ENCODE measurements at regions not wholly inside any gene's neighbourhood (a gene's known extent, or its start where the extent isn't known, plus 50 kb on each side); places are given as distances from the start of the nearest gene placed in this dataset.

- no peak for DNase-seq
These were observed 185.3 kb upstream of the ARGLU1 start for GRCh38 chr13:106753251-106753650.

- DNase-seq: no peak
These were observed 184.7 kb upstream of the ARGLU1 start for GRCh38 chr13:106752584-106753170.

- DNase-seq: no peak
These were observed 180.8 kb upstream of the ARGLU1 start for GRCh38 chr13:106748785-106749184.

- no peak for DNase-seq
These were observed 176.6 kb upstream of the ARGLU1 start for GRCh38 chr13:106744516-106744915.

GRCh38 chr13:106738186-106738678, 170.3 kb upstream of the ARGLU1 start:
- no peak for DNase-seq

GRCh38 chr13:106736941-106737340, 169.0 kb upstream of the ARGLU1 start:
- no peak for DNase-seq

GRCh38 chr13:106734198-106734597, 166.3 kb upstream of the ARGLU1 start:
- no peak for DNase-seq

GRCh38 chr13:106723036-106723435, 155.1 kb upstream of the ARGLU1 start:
- no peak for DNase-seq

- DNase-seq: no peak
These were observed 154.7 kb upstream of the ARGLU1 start for GRCh38 chr13:106722620-106723019.

GRCh38 chr13:106721599-106721998, 153.7 kb upstream of the ARGLU1 start:
- no peak for DNase-seq

- DNase-seq: no peak
These were observed 146.5 kb upstream of the ARGLU1 start for GRCh38 chr13:106714271-106714982.

GRCh38 chr13:106712381-106712780, 144.4 kb upstream of the ARGLU1 start:
- DNase-seq: no peak

GRCh38 chr13:106710266-106710665, 142.3 kb upstream of the ARGLU1 start:
- DNase-seq: no peak

- DNase-seq: no peak
These were observed 141.6 kb upstream of the ARGLU1 start for GRCh38 chr13:106709522-106709921.

- DNase-seq: no peak
These were observed 134.6 kb upstream of the ARGLU1 start for GRCh38 chr13:106702505-106702904.

GRCh38 chr13:106701771-106702341, 133.9 kb upstream of the ARGLU1 start:
- DNase-seq: no peak

- no peak for DNase-seq
These were observed 132.5 kb upstream of the ARGLU1 start for GRCh38 chr13:106700439-106700838.

GRCh38 chr13:106700007-106700406, 132.1 kb upstream of the ARGLU1 start:
- DNase-seq: no peak

- DNase-seq: no peak
These were observed 131.4 kb upstream of the ARGLU1 start for GRCh38 chr13:106699311-106699710.

- DNase-seq: no peak
These were observed 128.8 kb upstream of the ARGLU1 start for GRCh38 chr13:106696719-106697118.

- no peak for DNase-seq
These were observed 128.2 kb upstream of the ARGLU1 start for GRCh38 chr13:106696140-106696539.

- no peak for DNase-seq
These were observed 127.2 kb upstream of the ARGLU1 start for GRCh38 chr13:106695139-106695538.

GRCh38 chr13:106691861-106692260, 123.9 kb upstream of the ARGLU1 start:
- no peak for DNase-seq

- no peak for DNase-seq
These were observed 123.4 kb upstream of the ARGLU1 start for GRCh38 chr13:106691341-106691740.

All from NCI-H2171 treated with DMSO at 0.1 percent for 48 hours (cell line).